ENCODE measurements at regions not wholly inside any gene's neighbourhood (a gene's known extent, or its start where the extent isn't known, plus 50 kb on each side); places are given as distances from the start of the nearest gene placed in this dataset.

DNA sequence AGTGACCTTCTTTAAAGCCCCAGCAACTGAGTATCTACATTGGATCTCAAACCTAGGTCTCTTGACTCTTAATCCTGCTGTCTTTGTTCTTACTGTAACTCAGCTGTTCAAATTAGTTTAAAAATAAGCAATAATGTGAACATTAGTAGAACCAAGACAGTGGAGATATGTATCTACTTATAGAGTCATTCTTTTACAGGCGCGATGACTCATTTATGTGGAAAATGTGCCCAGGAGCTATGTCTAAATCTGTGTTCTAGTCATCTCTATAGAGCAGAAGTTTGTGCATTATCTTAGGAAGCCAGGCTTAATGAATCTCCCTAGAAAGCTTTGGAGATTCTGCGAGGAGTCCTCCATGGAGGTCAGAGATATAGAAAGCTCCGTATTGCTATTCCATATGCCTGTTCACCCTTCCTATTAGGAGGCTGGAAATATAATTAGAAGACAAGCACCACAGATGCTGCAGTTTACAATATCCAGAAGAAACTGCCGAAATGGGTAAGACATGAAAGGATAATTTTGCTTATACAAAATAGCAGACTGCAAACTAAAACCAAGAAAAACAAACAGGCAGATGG is 211.6 kb downstream of the TRIB2 start:
- Histone ChIP-seq H3K36me3 (ENCODE audit: insufficient read depth) (no peaks in the 10 kb centered on the region), H3F3A (replicated peaks; ENCODE audit: low read depth) (no peaks in the 10 kb centered on the region), H3K27me3 (ENCODE audit: insufficient read depth) (no peaks in the 10 kb centered on the region), H3K4me2 (peak overlapping the region; percentile 54), H3K9me2 (ENCODE audit: insufficient read depth) (no peaks in the 10 kb centered on the region), H3K4me1 (ENCODE audit: insufficient read depth) (peaks cover 19% of the 10 kb centered on the region), H4K20me1 (replicated peaks; ENCODE audit: insufficient read depth) (no peaks in the 10 kb centered on the region), H3K79me2 (replicated peaks; ENCODE audit: insufficient read depth) (no peaks in the 10 kb centered on the region), H3K4me3 (no peak overlapping the region), H2AFZ (no peak overlapping the region), H3K27ac (ENCODE audit: low read depth) (no peak overlapping the region)
- TF ChIP-seq NANOG (IDR thresholded peaks at IDR 0.05; ENCODE audit: borderline replicate concordance) (no peak), EZH2phosphoT487 (IDR thresholded peaks at IDR 0.05; ENCODE audit: unreplicated experiment) (no peak), STAT1 (IDR thresholded peaks at IDR 0.05; ENCODE audit: unreplicated experiment) (no peak), ZNF331 (CRISPR knock-in tag; IDR thresholded peaks at IDR 0.05; ENCODE audit: low read depth) (no peak), POLR2AphosphoS5 (IDR thresholded peaks at IDR 0.05; ENCODE audit: low read depth) (no peak), EZH2 (IDR thresholded peaks at IDR 0.05; ENCODE audit: low read depth, unreplicated experiment) (no peak), CREB1 (CRISPR knock-in tag; IDR thresholded peaks at IDR 0.05; ENCODE audit: low read depth) (no peak), JUNB (IDR thresholded peaks at IDR 0.05; ENCODE audit: unreplicated experiment) (no peak), ZNF114 (CRISPR knock-in tag; IDR thresholded peaks at IDR 0.05) (no peak)
- TF ChIP-seq, protein P1, sequence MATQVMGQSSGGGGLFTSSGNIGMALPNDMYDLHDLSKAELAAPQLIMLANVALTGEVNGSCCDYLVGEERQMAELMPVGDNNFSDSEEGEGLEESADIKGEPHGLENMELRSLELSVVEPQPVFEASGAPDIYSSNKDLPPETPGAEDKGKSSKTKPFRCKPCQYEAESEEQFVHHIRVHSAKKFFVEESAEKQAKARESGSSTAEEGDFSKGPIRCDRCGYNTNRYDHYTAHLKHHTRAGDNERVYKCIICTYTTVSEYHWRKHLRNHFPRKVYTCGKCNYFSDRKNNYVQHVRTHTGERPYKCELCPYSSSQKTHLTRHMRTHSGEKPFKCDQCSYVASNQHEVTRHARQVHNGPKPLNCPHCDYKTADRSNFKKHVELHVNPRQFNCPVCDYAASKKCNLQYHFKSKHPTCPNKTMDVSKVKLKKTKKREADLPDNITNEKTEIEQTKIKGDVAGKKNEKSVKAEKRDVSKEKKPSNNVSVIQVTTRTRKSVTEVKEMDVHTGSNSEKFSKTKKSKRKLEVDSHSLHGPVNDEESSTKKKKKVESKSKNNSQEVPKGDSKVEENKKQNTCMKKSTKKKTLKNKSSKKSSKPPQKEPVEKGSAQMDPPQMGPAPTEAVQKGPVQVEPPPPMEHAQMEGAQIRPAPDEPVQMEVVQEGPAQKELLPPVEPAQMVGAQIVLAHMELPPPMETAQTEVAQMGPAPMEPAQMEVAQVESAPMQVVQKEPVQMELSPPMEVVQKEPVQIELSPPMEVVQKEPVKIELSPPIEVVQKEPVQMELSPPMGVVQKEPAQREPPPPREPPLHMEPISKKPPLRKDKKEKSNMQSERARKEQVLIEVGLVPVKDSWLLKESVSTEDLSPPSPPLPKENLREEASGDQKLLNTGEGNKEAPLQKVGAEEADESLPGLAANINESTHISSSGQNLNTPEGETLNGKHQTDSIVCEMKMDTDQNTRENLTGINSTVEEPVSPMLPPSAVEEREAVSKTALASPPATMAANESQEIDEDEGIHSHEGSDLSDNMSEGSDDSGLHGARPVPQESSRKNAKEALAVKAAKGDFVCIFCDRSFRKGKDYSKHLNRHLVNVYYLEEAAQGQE (IDR thresholded peaks at IDR 0.05; ENCODE audit: unreplicated experiment) = no peak
- TF ChIP-seq, protein P2, sequence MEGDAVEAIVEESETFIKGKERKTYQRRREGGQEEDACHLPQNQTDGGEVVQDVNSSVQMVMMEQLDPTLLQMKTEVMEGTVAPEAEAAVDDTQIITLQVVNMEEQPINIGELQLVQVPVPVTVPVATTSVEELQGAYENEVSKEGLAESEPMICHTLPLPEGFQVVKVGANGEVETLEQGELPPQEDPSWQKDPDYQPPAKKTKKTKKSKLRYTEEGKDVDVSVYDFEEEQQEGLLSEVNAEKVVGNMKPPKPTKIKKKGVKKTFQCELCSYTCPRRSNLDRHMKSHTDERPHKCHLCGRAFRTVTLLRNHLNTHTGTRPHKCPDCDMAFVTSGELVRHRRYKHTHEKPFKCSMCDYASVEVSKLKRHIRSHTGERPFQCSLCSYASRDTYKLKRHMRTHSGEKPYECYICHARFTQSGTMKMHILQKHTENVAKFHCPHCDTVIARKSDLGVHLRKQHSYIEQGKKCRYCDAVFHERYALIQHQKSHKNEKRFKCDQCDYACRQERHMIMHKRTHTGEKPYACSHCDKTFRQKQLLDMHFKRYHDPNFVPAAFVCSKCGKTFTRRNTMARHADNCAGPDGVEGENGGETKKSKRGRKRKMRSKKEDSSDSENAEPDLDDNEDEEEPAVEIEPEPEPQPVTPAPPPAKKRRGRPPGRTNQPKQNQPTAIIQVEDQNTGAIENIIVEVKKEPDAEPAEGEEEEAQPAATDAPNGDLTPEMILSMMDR (conservative IDR thresholded peaks at IDR 0.05; ENCODE audit: low read depth in 2 of 2) = no peak
- TF ChIP-seq, protein P3, sequence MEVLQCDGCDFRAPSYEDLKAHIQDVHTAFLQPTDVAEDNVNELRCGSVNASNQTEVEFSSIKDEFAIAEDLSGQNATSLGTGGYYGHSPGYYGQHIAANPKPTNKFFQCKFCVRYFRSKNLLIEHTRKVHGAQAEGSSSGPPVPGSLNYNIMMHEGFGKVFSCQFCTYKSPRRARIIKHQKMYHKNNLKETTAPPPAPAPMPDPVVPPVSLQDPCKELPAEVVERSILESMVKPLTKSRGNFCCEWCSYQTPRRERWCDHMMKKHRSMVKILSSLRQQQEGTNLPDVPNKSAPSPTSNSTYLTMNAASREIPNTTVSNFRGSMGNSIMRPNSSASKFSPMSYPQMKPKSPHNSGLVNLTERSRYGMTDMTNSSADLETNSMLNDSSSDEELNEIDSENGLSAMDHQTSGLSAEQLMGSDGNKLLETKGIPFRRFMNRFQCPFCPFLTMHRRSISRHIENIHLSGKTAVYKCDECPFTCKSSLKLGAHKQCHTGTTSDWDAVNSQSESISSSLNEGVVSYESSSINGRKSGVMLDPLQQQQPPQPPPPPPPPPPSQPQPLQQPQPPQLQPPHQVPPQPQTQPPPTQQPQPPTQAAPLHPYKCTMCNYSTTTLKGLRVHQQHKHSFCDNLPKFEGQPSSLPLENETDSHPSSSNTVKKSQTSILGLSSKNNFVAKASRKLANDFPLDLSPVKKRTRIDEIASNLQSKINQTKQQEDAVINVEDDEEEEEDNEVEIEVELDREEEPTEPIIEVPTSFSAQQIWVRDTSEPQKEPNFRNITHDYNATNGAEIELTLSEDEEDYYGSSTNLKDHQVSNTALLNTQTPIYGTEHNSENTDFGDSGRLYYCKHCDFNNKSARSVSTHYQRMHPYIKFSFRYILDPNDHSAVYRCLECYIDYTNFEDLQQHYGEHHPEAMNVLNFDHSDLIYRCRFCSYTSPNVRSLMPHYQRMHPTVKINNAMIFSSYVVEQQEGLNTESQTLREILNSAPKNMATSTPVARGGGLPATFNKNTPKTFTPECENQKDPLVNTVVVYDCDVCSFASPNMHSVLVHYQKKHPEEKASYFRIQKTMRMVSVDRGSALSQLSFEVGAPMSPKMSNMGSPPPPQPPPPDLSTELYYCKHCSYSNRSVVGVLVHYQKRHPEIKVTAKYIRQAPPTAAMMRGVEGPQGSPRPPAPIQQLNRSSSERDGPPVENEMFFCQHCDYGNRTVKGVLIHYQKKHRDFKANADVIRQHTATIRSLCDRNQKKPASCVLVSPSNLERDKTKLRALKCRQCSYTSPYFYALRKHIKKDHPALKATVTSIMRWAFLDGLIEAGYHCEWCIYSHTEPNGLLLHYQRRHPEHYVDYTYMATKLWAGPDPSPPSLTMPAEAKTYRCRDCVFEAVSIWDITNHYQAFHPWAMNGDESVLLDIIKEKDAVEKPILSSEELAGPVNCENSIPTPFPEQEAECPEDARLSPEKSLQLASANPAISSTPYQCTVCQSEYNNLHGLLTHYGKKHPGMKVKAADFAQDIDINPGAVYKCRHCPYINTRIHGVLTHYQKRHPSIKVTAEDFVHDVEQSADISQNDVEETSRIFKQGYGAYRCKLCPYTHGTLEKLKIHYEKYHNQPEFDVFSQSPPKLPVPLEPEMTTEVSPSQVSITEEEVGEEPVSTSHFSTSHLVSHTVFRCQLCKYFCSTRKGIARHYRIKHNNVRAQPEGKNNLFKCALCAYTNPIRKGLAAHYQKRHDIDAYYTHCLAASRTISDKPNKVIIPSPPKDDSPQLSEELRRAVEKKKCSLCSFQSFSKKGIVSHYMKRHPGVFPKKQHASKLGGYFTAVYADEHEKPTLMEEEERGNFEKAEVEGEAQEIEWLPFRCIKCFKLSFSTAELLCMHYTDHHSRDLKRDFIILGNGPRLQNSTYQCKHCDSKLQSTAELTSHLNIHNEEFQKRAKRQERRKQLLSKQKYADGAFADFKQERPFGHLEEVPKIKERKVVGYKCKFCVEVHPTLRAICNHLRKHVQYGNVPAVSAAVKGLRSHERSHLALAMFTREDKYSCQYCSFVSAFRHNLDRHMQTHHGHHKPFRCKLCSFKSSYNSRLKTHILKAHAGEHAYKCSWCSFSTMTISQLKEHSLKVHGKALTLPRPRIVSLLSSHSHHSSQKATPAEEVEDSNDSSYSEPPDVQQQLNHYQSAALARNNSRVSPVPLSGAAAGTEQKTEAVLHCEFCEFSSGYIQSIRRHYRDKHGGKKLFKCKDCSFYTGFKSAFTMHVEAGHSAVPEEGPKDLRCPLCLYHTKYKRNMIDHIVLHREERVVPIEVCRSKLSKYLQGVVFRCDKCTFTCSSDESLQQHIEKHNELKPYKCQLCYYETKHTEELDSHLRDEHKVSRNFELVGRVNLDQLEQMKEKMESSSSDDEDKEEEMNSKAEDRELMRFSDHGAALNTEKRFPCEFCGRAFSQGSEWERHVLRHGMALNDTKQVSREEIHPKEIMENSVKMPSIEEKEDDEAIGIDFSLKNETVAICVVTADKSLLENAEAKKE (CRISPR knock-in tag; IDR thresholded peaks at IDR 0.05) = no peak
- TF ChIP-seq, protein P4, sequence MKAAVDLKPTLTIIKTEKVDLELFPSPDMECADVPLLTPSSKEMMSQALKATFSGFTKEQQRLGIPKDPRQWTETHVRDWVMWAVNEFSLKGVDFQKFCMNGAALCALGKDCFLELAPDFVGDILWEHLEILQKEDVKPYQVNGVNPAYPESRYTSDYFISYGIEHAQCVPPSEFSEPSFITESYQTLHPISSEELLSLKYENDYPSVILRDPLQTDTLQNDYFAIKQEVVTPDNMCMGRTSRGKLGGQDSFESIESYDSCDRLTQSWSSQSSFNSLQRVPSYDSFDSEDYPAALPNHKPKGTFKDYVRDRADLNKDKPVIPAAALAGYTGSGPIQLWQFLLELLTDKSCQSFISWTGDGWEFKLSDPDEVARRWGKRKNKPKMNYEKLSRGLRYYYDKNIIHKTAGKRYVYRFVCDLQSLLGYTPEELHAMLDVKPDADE (IDR thresholded peaks at IDR 0.05) = no peak
- Mint-ChIP-seq H3K36me3 (ENCODE audit: low read depth) (peaks cover 7% of the 10 kb centered on the region; the same call in 2 of the 3 replicates), H3K27ac (no peak overlapping the region), H3K4me3 (no peak overlapping the region), H3K9me3 (peaks cover 11% of the 10 kb centered on the region; the same call in 2 of the 3 replicates), H3K27me3 (ENCODE audit: insufficient read depth, low read depth, poor library complexity) (no peaks in the 10 kb centered on the region), H3K4me1 (peaks cover 27% of the 10 kb centered on the region)
- no peak for DNase-seq (ENCODE audit: low spot score)
- no peak for ATAC-seq
